ENCODE measurements at regions not wholly inside any gene's neighbourhood (a gene's known extent, or its start where the extent isn't known, plus 50 kb on each side); places are given as distances from the start of the nearest gene placed in this dataset.

DNA sequence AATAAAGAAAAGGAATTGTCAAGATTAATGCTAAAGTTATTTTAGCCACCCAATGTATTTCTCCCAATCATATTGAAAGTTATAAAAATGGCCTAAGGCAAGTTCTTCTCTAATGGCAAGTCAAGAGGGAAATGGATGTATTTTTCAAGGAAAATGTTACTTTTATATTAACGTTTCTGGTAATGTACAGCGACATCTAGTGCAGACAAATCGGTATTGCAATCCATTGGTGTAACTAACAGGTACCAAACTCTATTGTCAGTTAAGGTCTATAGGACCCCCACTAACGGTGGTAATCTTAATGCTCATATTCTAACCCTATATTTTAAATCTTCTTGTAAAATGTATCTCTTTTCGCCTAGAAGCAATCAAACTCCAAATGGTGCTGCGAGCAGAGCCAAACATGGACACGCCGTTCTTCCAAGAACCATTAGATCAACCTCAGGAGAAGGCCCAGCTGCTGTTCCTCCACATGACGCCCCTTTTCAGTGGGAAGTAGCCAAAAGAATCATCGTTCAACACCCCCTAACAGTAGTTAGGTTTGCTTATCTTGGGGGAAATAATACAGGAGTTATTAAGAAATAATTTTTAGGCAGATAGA, 98.5 kb upstream of the PABPC3 start:
- TF ChIP-seq ZNF384 (IDR thresholded peaks at IDR 0.05; ENCODE audit: borderline replicate concordance, low read depth, low read length) (no peak), CREB1 (IDR thresholded peaks at IDR 0.05; ENCODE audit: low read depth) (no peak), MYB (IDR thresholded peaks at IDR 0.05; ENCODE audit: borderline replicate concordance, low read depth, low read length) (no peak)
- TF ChIP-seq, protein P1, sequence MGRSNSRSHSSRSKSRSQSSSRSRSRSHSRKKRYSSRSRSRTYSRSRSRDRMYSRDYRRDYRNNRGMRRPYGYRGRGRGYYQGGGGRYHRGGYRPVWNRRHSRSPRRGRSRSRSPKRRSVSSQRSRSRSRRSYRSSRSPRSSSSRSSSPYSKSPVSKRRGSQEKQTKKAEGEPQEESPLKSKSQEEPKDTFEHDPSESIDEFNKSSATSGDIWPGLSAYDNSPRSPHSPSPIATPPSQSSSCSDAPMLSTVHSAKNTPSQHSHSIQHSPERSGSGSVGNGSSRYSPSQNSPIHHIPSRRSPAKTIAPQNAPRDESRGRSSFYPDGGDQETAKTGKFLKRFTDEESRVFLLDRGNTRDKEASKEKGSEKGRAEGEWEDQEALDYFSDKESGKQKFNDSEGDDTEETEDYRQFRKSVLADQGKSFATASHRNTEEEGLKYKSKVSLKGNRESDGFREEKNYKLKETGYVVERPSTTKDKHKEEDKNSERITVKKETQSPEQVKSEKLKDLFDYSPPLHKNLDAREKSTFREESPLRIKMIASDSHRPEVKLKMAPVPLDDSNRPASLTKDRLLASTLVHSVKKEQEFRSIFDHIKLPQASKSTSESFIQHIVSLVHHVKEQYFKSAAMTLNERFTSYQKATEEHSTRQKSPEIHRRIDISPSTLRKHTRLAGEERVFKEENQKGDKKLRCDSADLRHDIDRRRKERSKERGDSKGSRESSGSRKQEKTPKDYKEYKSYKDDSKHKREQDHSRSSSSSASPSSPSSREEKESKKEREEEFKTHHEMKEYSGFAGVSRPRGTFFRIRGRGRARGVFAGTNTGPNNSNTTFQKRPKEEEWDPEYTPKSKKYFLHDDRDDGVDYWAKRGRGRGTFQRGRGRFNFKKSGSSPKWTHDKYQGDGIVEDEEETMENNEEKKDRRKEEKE (IDR thresholded peaks at IDR 0.05): no peak
